Activated CD4-positive, alpha-beta T cell treated with anti-CD3 and anti-CD28 coated beads for 24 hours (primary cell): ENCODE measurements at regions not wholly inside any gene's neighbourhood (a gene's known extent, or its start where the extent isn't known, plus 50 kb on each side); places are given as distances from the start of the nearest gene placed in this dataset.
A peak's percentile ranks its signal among the peaks of the same experiment; 100 is the strongest.
"Not testable (repeated sequence)": the region's sequence is repeated elsewhere in the genome, so short reads cannot be mapped to it uniquely, and the experiment has no call there.

Source experiments
- DNase-seq, 2 donors: peaks; one replicate each; pipeline ENCODE4 v3.0.0-alpha.2; 2020; ENCODE audit warnings: low read depth in 2 of 2

DNA sequence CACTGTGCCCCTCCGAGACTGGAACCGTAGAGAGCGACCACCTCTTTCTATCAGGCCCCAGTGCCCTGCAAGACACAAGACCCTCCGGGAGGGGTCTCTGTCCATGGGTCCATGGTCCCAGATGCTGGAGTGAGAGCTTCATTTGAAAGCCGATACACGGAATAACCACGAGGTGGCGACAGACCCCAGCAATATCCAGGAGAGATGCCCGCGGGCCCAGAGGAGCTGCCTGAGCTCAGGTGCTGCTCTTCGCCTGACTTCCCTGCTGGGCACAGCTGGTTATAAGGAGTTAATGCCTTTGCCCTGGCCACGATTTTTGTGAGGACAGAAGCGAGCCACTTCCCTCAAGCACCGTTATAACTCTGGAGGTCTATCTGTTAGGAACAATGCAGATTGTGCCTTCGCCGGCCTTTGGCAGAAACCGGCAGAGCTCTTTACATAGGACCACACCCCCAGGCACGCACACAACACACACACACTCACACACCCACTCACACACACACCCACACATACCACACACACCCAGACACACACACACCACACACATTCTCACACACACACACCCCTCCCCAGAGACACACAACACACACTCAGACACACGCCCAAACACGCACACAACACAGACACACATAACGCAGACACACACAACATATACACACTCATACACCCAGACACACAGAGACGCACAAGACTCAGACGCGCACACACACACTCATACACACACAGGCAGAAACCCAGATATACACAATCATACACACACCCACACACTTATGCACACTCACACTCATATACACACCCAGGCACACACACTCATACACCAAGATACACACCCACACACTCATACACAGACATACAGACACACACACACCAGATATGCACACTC, 436.4 kb downstream of the SOX9 start:
- peak; percentile 40 to 53 for DNase-seq

DNA sequence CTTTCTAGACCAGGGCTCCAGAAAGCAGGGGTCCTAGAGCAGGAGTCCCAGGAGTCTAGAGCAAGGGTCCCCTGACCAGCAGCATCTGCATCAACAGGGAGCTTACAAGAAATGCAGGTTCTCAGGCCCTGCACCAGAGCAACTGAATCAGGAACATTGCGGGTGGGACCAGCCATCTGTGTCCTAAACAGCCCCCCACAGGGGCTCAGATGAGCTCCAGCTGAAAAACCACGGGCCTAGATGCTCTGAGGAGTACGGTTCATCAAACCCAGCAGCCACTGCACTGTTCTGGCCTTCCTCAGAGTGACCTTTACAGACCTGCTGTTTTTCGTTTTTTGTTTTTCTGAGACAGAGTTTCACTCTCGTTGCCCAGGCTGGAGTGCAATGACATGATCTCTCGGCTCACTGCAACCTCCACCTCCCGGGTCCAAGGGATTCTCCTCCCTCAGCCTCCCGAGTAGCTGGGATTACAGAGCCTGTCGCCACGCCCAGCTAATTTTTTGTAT, 438.2 kb downstream of the SOX9 start:
- DNase-seq: no peak

- DNase-seq: peak; percentile 15 to 16
Observed at GRCh38 chr17:72560303-72561247, 439.8 kb downstream of the SOX9 start.

DNA sequence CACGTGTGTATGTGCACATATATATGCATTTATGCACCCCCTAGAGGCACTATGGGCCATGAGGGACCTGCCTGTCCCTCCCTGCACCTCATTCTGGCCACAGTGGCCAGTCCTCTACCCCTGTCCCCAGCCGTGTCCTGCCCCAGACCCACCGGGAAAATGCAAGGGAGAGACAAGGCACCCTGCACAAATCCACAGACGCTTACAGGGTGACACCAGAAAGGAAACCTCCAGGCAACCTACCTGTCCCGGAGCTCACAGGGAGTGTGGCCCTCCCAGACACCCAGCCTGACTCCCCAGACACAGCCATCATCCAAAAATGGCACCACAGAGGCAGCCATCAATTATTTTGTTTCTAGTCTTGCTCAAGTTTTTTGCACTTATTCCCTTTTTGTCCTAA, 440.4 kb downstream of the SOX9 start:
- no peak for DNase-seq

DNA sequence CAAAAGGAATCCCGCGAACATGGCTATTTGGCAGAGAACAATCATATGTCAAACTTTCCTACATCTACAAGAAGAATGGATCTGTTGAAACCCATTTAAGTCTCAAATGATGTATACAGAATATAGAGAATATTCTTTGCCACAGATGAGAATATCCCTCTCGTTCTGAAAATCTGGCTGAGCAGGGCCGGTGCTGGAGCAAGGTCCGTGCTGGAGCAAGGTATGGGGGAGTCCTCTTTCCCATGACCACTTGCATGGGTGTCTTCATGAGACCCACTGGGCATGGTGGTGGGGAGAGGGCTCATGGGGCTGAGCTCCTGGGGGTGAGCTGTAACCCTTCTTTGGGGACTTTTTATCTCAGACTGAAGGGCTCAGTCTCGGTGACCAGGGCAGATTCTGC, 440.9 kb downstream of the SOX9 start:
- DNase-seq: no peak

- no peak for DNase-seq
Observed at GRCh38 chr17:72562615-72563188, 441.9 kb downstream of the SOX9 start.

GRCh38 chr17:72563952-72564351, 443.1 kb downstream of the SOX9 start:
- no peak for DNase-seq

- no peak for DNase-seq
Observed at GRCh38 chr17:72565006-72565405, 444.2 kb downstream of the SOX9 start.

DNA sequence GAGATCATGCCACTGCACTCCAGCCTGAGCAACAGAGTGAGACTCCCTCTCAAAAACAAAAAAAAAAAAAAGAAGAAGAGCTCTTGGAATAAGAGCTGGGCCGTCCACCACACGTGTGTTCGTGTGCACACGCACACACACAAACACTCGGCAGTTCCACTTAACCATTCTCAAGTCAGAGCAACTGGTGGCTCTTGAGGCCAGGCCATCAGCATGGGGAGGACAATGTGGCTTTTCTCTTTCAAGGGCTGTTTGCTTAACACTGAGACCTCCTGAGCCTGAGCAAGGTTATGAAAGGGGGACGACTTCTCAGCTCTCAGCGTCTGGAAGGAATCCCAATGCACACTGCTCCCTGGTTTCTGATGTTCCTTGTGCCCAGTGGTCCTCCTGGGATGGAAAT, 444.9 kb downstream of the SOX9 start:
- no peak for DNase-seq

GRCh38 chr17:72566671-72567484, 446.1 kb downstream of the SOX9 start:
- no peak for DNase-seq

DNA sequence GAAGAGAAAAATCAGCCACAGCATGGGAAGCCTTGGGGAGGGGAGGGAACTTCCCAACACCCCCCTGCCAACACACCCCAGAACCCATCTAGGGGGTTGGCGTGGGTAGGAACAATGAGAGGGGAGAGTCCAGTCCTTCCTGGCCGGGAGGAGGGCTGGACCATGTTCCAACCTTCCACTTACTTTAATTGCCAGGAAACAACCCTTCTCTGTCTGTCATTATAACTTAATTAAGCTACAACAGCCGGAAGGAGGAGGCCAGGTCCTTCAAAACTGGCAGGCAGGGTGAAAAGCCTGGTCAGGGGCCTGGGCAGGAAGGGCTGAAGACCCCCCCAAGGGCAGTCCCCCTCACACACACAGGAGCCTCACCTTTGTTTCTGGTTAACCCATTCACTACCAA, 447.0 kb downstream of the SOX9 start:
- DNase-seq: no peak

DNA sequence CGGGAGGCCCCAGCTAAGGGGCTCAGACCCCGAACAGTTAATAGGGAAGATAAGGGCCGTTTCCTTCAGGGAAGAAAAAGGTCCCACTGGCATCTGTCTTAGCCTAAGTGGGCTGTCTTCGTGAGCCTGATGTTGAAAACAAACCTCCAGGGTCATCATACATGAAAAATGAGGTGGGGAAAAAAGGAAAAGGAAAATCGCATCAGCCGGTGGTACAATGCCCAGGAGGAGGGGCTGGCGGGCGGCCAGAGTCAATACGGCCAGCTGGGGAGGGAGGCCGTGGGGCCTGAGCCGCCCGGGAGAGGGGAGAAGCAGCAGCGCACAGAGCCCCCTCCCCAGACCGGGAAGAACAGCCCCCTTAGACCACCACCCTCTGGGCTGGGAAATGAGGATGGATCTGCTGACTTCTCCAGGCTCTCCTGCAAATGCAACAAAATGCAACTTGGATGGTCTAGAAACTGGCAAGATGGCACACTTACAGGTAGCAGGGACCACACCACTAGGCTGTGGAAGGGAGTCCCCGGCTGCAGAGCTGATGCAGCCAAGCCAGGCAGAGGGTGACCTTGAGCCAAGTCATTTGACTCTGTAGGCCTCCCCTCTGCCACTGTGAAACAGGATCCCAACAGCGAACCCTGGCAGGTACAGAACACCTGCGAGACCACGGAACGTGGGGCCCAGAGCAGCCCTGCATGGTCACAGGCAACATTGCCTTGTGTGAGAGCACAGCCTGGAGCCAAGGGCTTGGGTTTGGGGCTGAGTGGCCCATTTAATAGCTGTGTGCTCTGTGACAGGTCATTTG, 448.5 kb downstream of the SOX9 start:
- DNase-seq: no peak

DNA sequence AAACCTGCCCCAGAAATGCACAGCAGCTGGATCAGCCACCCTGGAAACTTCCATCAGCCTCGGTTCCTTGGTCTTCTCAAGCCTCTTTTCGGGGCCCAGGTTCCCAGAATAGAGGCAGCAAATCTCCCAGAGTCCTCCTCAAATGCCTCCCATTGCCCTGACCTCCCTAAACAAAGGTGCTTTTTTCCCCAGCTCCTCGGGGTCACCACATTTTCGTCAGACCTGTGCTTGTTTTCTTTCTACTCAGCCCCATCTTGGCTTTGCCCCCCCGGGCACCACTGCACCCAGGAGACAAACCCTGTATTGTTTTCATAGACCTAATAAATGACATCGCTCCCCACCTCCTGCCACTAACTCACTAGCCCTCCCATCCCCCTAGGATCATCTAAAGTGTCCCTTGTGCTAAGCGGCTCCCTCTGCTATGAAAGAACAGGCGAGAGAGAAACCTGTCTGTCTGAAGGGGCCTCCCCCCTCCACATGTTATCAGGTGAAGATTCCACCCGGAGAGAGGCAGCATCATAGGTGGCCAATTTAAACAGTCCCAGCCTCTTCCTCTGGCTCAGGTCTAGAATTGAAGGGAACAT, 451.1 kb downstream of the SOX9 start:
- no peak for DNase-seq

- no peak for DNase-seq
Observed at GRCh38 chr17:72572604-72573491, 452.0 kb downstream of the SOX9 start.

GRCh38 chr17:72573492-72573801, 452.6 kb downstream of the SOX9 start:
- DNase-seq: not testable (repeated sequence)

GRCh38 chr17:72574675-72575510, 454.1 kb downstream of the SOX9 start:
- no peak for DNase-seq

- no peak for DNase-seq
Observed at GRCh38 chr17:72575542-72576233, 454.9 kb downstream of the SOX9 start.
